Small intestine (tissue), 7 donors: ENCODE measurements at regions not wholly inside any gene's neighbourhood (a gene's known extent, or its start where the extent isn't known, plus 50 kb on each side); places are given as distances from the start of the nearest gene placed in this dataset.

Source experiments
- DNase-seq, 2 donors: peaks; one replicate each; pipeline versions ENCODE4 v3.0.0 to v3.0.0-alpha.2; 2013
- FAIRE-seq: peaks from 2 replicates; lab custom pipeline; 2012; peaks lifted over from hg19 to GRCh38; lab: Jason Lieb, UNC
- H3K27ac ChIP-seq, 3 donors: one replicate each; pipeline ENCODE4 v1.5.1; 2013; ENCODE audit warnings: low read length in 2 of 3, mild to moderate bottlenecking in 2 of 3, control low read depth in 1 of 3, inconsistent platforms in 1 of 3, low read depth in 1 of 3, moderate library complexity in 1 of 3
- H3K27me3 ChIP-seq, 3 donors: one replicate each; pipeline ENCODE4 v1.6.1; 2013; ENCODE audit warnings: low read length in 3 of 3, inconsistent platforms in 1 of 3; ENCODE audit not compliant: control insufficient read depth in 3 of 3, insufficient read depth in 3 of 3
- H3K36me3 ChIP-seq, 3 donors: one replicate each; pipeline ENCODE4 v1.6.1; 2013; ENCODE audit warnings: low read length in 3 of 3, inconsistent platforms in 1 of 3, low read depth in 1 of 3, mild to moderate bottlenecking in 1 of 3, moderate library complexity in 1 of 3; ENCODE audit not compliant: control insufficient read depth in 3 of 3, insufficient read depth in 2 of 3
- H3K4me1 ChIP-seq, 3 donors: one replicate each; pipeline ENCODE4 v1.6.1; 2013; ENCODE audit warnings: low read length in 2 of 3, inconsistent platforms in 1 of 3, low read depth in 1 of 3, mild to moderate bottlenecking in 1 of 3, moderate library complexity in 1 of 3; ENCODE audit not compliant: control insufficient read depth in 3 of 3, insufficient read depth in 2 of 3
- H3K4me3 ChIP-seq, 3 donors: one replicate each; pipeline ENCODE4 v1.5.1; 2013; ENCODE audit warnings: low read length in 3 of 3, control low read depth in 1 of 3, inconsistent platforms in 1 of 3, low read depth in 1 of 3, mild to moderate bottlenecking in 1 of 3, moderate library complexity in 1 of 3
- H3K9me3 ChIP-seq, 2 donors: one replicate each; pipeline ENCODE4 v1.6.1; 2013; ENCODE audit warnings: low read depth in 1 of 2, low read length in 1 of 2; ENCODE audit not compliant: control insufficient read depth in 2 of 2, insufficient read depth in 1 of 2
- WGBS, 3 donors: extraction: QIAGEN DNeasy Blood & Tissue Kit; methylation state at CpG; one replicate each; pipeline ENCODE4 v1.1.7; 2013; 5-methylcytosine and 5-hydroxymethylcytosine counted together
- donor health status: healthy with polysubstance abuse.
- donor health status: control.
- donor health status: control.
- donor health status: Bipolar disorder and iron deficiency.
- donor health status: healthy.

DNA sequence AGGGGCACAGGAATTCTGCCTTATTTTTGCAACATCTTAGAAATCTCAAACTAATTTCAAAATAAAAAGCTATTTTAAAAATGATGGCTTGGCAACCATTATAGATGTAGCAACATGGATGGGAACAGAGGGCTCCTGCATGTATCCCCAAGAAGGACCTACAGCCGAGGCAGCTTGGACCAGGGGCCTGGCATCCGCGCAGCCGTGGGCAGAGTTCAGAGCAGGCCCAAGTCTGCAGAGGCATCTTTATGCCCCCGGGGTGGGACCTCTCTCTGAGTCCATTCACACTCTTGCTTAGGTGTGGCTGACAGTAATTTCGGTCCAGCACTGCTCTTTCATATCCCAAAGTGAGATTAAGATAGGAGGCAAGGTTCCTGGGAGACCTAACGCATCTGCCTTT lies 425.8 kb upstream of the MYT1L start:
- Histone ChIP-seq H3K4me3 (no peak overlapping the region), H3K27ac (no peak overlapping the region), H3K36me3 (no peaks in the 10 kb centered on the region), H3K9me3 (peaks cover 4 to 18% of the 10 kb centered on the region in 2 donors), H3K27me3 (no peaks in the 10 kb centered on the region), H3K4me1 (no peaks in the 10 kb centered on the region)
- FAIRE-seq, result no peak
- WGBS, 3 donors, result 78 to 86% (median 85%) methylated on average over 7 of the region's 7 CpGs
- DNase-seq, result no peak

DNA sequence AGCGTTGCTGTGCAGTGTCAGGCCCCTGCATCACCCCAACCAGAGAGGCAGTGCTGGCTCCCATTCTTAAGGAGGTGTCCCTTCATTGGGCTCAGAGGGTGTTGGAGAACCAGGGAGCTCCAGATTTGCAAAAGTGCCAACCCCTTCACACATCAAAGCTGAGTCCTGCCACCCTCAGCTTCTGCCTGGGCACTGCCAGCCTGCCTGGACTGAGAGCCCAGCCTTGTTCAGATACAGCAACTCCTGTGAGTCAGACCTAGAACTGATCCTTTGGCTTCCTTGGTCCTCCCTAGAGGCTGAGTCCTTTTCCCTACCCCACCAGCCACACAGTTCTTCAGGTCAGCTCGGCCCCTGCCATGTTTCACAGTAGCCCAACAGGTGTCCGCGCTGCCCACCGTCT lies 424.9 kb upstream of the MYT1L start:
- Histone ChIP-seq H3K4me1 (no peaks in the 10 kb centered on the region), H3K36me3 (no peaks in the 10 kb centered on the region), H3K27ac (no peak overlapping the region), H3K4me3 (no peak overlapping the region), H3K9me3 (peaks cover 4 to 24% of the 10 kb centered on the region in 2 donors), H3K27me3 (no peaks in the 10 kb centered on the region)
- no peak for DNase-seq
- no peak for FAIRE-seq
- WGBS, 3 donors, result 82 to 92% (median 83%) methylated on average over 5 of the region's 5 CpGs

DNA sequence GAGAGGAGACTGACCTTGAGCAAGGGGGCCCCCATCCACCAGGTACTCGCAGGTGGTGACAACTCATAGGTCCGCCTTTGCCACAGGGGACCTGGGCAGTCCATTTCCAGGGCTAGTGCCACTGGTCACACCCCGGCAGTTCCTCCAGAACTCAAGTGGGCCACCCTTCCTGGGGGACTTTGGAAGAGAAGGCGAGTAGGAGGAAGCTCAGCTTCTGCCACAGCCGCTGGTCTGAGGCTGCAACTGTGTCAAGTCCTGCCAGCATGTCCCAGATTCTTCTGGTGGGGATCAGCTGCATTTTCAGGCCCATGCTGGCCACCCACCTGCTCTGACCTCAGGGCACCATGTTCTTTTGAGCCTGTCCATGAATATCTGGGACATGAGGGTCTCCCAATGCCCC lies 423.9 kb upstream of the MYT1L start:
- Histone ChIP-seq H3K9me3 (peaks cover 4 to 18% of the 10 kb centered on the region in 2 donors), H3K27ac (no peak overlapping the region), H3K27me3 (no peaks in the 10 kb centered on the region), H3K36me3 (no peaks in the 10 kb centered on the region), H3K4me1 (no peaks in the 10 kb centered on the region), H3K4me3 (no peak overlapping the region)
- 68 to 82% (median 70%) methylated on average over 5 of the region's 5 CpGs for WGBS, 3 donors
- FAIRE-seq (no peak), DNase-seq (no peak)

DNA sequence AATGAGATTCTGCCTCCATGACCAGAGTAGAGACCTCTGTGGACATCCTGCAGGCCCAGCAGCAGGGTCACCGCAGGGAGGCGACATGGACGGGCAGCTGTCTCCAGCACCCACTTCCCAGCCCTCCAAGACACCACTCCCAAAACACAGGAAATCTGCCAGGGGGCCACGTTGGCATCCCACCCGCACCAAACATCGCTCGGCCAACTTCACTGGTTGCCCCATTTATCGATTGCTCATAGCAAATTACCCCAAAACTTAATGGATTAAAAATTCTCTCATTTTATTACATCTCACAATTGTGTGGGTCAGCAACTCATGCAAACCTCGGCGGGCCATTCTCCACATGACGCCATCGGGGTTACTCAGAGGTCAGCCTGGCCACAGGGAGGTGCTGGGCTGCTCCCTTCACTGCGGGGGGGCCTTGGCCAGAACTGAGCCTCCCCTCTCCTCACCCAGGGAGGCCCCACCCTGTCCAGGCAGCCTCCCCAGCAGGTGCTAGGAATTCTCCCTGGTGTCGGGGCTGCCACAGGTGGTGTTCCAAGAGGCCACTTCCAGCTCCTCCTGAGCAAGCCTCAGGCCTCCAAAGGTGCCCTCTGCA lies 420.7 kb upstream of the MYT1L start:
- Histone ChIP-seq H3K27me3 (no peaks in the 10 kb centered on the region), H3K9me3 (peaks cover 4 to 18% of the 10 kb centered on the region in 2 donors), H3K4me1 (no peaks in the 10 kb centered on the region), H3K4me3 (no peak overlapping the region), H3K36me3 (no peaks in the 10 kb centered on the region), H3K27ac (no peak overlapping the region)
- FAIRE-seq, result no peak
- WGBS, 3 donors, result 94 to 95% (median 94%) methylated on average over 14 of the region's 14 CpGs
- no peak for DNase-seq

DNA sequence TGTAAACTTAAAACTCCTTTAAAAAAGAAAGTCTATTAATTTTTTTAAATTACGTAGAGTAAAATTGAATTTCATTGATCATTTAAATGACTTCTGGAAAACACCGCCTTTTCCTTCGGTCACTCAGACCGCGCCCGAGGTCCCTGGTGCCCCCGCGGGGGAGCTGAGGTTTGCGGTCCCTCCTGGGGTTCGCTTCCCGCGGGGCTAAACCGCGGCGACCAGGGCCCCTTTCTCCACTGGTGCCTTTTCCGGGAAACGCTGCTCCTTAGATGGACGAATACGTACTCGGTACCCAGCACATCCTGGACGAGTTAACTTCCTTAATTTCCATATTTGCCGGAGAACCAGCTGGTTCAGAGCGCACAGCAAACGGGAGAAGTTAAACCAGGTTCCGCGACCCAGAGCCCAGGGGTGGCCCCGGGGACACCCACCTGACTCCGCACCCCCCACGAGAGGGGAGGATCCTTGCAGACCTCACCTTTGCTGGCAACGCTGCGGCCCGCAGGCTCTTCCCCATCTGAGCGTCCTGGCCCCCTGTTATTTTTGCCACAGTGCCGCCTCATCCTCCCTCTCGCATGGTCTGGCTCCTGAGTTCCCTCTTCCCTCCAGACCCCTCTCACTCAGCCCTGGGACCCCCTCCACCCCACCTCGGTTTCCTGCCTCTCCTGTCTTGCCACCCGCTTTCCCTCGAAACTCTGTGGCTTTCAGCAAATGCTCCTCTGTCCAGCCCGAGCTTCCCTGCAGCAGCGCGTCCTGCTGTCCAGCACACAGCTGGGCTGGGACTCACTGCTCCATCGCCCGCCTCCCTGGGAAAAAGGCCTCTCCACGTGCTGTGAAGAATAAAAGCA lies 420.0 kb upstream of the MYT1L start:
- Histone ChIP-seq H3K27ac (no peak overlapping the region), H3K4me1 (no peaks in the 10 kb centered on the region), H3K9me3 (peaks cover 4 to 18% of the 10 kb centered on the region in 2 donors), H3K36me3 (no peaks in the 10 kb centered on the region), H3K4me3 (no peak overlapping the region), H3K27me3 (no peaks in the 10 kb centered on the region)
- no peak for DNase-seq
- WGBS, 3 donors, result 94 to 95% (median 95%) methylated on average over 44 of the region's 44 CpGs
- no peak for FAIRE-seq

DNA sequence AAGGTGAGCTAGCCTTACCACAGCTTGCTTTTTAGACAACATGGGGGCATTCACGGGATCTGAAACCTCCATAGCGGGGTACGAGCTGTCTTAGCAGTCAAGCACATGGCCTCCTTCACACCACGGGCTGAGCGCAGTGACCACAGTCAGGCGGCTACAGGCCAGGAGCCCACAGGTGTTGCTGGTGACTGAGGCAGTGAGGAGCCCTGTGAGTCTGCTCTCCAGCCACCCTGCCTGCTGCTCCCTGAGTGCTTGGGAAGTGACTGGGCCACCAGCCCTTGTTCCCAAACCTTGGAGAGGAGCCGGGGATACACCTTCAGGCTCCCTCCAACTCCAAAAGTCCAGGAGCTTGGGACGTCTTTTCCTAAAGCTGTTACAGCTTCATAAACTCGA lies 418.1 kb upstream of the MYT1L start:
- DNase-seq (no peak), FAIRE-seq (no peak)
- H3K9me3 ChIP-seq, result peaks cover 4 to 16% of the 10 kb centered on the region in 2 donors
- no peaks in the 10 kb centered on the region for H3K27me3 ChIP-seq
- no peaks in the 10 kb centered on the region for H3K36me3 ChIP-seq
- H3K27ac ChIP-seq, result no peak overlapping the region
- 90 to 92% (median 91%) methylated on average over 9 of the region's 9 CpGs for WGBS, 3 donors
- no peak overlapping the region for H3K4me3 ChIP-seq
- H3K4me1 ChIP-seq, result no peaks in the 10 kb centered on the region

DNA sequence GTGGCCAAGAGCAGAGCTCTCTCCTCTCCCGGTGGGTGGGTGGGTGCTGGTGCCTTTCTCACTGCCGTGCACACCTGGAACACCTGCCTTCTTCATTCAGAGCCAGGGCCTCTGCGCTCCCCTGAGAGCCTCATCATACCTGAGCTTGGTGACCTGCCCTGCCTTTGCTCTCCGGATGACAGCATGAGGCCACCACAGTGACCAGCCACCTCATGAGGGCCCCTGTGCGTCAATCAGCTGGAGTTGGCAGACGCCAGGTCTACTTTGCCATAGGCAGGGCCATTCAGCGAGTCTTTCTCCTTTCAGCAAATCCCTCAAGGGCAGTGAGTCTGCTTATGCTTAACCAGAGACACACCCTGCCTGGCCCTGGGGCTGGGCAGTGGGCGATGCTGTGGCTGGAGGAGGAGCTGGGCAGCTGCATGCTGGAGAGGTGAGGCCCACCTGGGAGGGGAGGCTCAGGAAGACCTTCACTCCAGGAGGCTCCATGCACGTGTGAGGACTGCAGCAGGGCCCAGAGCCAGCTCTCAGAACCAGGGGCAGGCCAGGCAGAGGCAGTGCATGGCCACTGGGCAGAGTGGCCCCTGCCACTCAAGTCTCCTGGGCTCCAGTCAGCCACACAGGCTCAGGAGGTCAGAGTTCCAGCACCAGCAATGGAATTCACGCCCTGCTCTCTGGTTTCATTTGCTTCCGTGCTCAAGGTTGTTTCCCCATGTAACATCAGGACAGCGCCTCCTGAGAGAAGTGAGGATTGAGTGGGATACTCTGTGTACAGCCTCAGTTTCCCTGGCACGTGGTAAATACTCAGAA lies 417.5 kb upstream of the MYT1L start:
- no peaks in the 10 kb centered on the region for H3K4me1 ChIP-seq
- H3K27ac ChIP-seq, result no peak overlapping the region
- DNase-seq (no peak), FAIRE-seq (no peak)
- peaks cover 2 to 12% of the 10 kb centered on the region in 2 donors for H3K9me3 ChIP-seq
- H3K4me3 ChIP-seq, result no peak overlapping the region
- WGBS, 3 donors, result 60 to 81% (median 70%) methylated on average over 13 of the region's 13 CpGs
- H3K27me3 ChIP-seq, result no peaks in the 10 kb centered on the region
- no peaks in the 10 kb centered on the region for H3K36me3 ChIP-seq

DNA sequence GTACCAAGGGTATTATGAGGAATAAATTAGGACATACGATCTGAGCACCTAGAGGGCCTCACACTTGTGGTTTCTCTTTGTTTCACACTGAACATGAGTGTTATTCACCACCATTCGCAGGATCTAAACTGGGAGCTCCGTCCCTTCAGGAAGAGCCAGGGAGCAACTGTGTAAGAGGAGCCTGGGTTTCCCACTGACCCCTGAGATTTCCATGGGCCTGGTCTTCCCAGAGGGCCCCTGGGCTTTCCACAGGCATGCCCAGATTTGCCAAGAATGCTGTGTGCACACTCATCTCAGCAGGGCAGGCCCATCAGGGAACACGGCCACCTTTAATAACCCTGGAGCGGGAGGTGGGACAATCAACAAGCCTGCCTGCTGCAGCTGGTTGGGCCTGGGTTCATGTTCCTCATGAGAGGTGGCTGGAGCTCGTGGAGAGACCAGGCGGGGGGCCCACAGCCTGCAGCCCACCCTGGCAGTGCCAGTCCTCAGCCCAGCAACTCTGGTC lies 416.8 kb upstream of the MYT1L start:
- no peak for FAIRE-seq
- WGBS, 3 donors, result 71 to 77% (median 73%) methylated on average over 7 of the region's 7 CpGs
- H3K27me3 ChIP-seq, result no peaks in the 10 kb centered on the region
- no peak for DNase-seq
- H3K27ac ChIP-seq, result no peak overlapping the region
- H3K4me3 ChIP-seq, result no peak overlapping the region
- H3K9me3 ChIP-seq, result peaks cover 0 to 10% of the 10 kb centered on the region in 2 donors
- H3K4me1 ChIP-seq, result no peaks in the 10 kb centered on the region
- H3K36me3 ChIP-seq, result no peaks in the 10 kb centered on the region
